GM18502 (cell line): ENCODE measurements at regions not wholly inside any gene's neighbourhood (a gene's known extent, or its start where the extent isn't known, plus 50 kb on each side); places are given as distances from the start of the nearest gene placed in this dataset.

ENCODE experiments used
- ATAC-seq: cut with Tn5 transposase; IDR thresholded peaks from one replicate; pipeline ENCODE4 v1.9.1; 2021; ENCODE audit warnings: mild to moderate bottlenecking; ENCODE audit not compliant: unreplicated experiment, poor library complexity

DNA sequence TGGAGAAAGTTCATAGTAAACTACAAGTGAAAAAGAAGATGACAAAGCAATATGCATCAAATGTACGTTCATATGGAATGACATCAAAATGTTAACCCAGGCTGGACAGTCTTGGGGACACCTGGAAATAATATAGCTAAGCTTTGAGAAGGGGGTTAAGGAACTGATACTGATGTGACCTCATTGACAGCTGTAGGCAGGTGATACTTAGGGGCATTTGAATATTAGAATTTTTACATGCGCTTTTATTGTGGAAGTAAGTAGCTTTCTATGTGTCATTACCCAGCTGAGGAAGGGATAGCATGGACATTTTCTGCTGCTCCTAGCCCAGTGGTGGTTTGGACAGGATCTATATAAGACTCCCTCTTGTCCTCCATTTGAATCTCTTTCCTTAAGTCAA lies 299.7 kb downstream of the CWC27 start:
- peak; percentile 43 for ATAC-seq

DNA sequence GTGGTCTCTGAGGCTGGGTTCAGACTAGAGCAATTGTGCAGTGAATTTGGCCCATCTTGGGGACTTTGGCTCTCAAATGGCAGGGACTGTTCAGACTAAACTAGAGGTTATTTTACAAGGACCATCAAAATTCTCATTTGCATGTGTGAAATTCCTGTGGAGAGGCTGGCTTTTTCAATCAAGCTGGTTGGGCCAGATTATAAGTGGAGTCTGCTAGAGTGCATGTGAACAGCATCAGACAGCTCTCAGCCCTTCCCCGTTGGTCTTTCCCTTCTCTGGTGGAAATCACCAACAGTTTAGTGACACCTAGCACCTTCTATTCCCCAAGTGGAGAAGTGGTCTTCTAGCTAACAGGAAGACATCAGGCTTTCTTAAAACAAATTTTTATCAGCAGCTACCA lies 301.3 kb downstream of the CWC27 start:
- no peak for ATAC-seq

DNA sequence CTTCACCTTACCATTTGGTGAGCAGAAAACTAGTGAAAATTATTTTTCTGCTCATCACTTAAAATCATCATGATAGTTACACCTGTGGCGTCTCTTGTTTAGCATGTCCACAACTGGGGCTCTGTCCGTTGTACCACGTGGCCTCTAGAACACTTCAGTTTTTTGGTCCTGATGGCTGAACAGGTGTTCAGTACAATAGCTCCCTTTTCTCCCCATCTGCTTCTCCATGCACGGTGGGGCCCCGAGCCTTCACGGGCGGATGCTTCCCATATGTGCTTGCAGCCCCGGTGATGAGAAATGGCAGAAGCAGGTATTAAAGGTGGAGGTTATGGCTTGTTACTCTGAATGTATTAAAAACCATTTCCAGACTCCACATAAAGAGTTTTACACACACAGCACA lies 304.1 kb downstream of the CWC27 start:
- ATAC-seq: no peak

DNA sequence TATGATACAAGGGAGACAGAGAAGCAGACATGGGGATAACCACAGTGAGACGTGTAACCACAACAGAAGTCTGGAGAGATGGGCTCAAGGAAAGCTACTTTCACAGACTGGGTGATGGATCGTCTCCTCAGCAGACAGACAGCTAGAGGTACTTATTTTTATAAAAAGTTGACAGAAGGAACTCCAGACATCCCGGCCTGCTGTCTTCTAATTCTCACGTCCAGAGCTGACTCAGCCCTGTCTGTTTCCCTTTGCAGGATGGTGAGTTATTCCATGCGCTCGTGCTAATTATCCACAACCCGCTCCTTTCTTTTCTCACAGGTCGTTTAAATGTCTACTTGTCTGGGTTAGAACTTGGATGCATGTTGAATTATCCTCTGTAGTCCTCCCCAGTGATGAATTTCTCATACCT lies 304.5 kb downstream of the CWC27 start:
- ATAC-seq: no peak

DNA sequence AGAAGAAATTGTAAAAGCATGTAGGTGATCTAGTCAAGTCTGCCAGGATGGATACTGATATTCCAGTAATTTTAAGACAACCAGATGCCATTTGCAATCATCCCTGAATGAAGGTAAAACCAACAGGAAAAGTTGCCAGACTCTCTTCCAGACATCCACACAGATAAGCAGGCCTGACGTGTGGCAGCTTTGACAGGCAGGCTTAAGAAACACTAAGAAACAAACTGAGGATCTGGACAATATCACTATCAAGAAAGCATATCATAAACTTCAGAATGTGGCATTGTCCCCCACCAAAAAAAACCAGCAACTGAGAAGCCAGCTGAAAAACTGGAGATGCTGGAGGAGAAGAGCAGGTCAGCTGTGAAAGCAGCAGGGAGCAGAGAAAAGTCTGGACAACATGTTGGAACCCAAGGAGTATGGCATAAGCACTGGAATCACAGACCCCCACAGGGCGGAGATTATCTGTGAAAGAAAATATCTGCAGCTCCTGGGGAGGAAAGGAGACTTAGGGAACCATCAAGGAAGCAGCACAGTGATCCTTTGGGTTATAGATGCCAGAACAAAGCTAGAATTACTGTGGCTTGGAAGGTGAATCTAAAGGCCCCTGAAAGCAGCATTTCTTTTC lies 307.0 kb downstream of the CWC27 start:
- no peak for ATAC-seq

DNA sequence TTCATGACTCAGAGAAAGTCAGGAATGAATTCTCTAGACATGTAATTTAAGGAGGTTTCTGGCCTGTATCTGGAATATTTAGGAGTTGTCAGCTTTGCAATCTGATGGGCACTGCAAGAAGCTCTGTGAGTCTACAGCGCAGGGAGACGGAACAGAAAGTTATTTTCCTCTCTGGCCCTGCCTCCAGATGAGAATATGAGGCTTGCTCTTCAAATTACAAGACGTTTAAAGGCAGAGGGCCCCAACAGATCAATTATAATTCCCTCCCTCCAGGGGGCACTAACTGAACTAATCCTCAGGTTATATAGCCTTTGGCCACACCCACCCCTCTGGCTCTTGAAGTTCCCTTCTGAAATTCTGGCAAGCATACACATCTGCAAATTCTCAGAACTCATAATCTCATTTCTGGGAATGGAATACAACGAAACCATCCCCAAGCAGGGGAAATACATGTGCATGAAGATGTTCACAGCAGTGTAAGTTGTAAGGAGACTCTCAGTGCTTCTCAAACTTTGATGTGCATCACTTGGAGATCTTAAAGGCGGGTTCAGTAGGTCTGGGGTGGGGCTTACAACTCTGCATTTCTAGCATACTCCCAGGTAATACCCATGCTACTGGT lies 307.6 kb downstream of the CWC27 start:
- ATAC-seq: peak; percentile 87

DNA sequence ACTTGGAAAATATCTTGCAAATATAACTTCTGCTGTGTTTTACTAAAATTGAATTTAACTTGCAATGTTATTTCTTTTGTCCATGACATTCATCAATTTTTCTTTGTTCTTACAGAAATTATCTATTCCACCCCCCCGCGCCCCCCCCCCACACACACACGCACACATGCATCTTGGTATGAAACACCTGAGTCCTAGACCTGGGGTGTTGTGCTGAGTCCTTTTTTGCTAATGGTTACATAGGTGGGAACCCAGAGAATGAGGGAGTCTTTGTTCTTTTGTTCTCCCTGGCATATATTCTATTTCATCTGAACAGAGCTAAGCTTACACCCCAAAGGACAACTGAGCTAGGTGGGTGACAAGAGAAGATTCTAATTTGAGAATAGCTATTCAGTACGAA lies 308.9 kb downstream of the CWC27 start:
- no peak for ATAC-seq

DNA sequence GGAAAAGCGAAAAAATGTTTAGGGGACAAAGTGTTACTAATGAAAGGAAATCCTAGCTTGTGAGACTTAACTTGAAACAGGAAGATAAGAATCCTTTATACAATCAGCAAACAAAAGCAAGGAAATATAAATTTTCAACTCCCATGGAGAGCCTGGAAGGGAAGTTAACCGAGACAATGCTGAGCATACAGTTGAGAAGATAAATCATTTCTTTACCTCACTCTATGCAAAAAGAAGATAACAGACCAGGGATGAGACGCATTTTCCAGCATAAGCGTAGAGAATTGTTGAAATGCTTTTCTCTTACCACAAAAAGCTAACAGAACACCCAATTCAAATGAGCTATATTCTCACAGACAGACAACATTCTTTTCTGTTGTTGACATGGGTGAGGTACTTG lies 309.6 kb downstream of the CWC27 start:
- ATAC-seq: no peak

DNA sequence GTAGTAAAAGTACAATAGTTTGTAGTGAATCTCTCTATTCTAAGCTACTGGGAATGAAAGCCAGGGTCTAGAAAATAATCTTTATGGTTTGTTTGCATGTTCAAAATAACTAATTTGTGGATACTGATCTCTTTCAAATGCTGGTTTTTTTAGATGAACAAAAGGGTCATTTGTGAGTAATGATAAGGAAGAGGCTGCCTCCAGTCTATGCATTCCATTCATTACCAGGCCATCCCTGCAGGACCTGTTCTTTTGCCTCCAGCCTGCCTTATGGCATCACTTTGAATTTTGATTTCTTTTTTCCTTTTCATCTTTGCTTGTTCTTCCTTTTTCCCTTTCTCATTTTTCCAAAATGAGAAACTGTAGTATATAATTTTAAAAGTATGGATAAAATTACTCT lies 312.3 kb downstream of the CWC27 start:
- no peak for ATAC-seq

DNA sequence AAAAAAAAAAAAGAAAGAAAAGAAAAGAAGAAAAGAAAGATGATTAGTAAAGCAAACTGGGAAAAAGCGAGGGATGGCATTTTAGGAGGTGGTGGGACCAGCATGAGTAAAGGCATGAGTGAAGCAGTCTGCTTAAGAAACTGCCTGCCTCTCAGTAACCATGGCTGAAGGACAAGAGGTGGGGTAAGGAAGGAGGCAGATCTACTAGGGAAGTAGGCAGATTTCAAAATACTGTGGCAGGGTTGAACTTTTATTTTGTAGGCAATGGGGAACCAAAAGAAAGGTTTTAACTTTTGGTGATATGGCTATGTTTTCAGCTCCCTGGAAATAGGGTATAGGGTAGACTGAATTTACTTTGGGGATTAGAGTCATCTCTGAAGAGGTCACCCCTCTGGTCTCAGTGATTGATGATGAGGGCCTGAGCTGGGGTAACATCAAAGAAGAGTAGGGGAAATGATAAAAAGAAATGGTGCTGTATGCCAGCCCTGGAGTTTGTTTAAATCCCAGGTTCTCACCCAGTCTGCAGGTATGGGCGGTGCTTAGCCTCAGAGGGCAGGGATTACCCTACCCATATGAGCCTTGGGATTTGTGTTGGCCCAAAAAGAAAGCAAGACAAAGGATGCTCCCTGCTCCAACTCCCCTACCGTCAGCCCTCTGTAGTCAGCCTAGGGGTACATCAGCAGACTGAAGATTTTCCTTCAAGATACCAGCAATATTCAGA lies 316.2 kb downstream of the CWC27 start:
- ATAC-seq: no peak

DNA sequence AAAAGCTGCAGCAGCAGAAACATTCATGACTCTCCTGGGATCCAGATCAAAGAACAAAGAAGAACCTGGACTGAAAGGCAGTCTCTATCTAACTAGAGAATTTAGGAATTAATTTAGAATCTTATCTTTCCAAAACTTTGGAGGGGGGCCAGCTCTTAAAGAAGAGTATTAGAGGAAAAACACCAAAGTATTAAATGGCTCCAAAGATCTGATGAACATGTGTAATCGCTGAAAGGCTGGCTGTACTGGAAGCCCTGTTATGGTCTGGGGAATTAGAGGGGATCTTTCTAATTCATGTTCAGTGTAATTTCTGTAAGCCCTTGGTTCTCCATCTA lies 316.8 kb downstream of the CWC27 start:
- ATAC-seq: no peak

DNA sequence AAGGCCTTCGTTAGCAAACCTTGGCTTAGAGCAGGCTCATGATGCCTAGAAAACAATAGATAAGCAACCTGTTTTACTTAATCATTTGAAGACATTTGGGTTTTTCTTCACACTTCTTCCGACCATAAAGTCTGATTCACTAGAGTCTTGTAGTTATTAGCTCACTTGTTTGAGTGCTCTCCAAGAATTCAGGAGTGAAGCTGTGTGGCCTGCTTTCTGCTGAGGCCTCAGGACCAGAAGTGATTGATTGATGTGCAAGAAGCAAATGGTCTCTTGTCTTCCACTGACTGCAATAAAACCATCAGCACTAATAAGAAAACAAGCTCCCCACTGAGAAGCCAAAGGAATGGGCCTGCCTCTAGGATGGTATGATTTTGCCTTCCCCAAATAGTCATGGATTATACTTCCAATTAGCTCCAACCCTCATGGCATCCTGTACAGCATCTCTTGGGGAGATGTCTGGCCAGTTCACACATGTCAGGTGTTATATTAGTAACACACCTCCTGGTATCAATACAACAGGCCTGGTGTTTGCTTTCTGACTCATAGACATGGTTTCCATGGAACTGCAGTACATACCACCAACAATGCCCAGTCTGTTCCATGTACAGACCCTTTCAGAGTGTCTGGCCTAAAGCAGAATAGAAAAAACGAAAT lies 317.6 kb downstream of the CWC27 start:
- ATAC-seq: no peak

DNA sequence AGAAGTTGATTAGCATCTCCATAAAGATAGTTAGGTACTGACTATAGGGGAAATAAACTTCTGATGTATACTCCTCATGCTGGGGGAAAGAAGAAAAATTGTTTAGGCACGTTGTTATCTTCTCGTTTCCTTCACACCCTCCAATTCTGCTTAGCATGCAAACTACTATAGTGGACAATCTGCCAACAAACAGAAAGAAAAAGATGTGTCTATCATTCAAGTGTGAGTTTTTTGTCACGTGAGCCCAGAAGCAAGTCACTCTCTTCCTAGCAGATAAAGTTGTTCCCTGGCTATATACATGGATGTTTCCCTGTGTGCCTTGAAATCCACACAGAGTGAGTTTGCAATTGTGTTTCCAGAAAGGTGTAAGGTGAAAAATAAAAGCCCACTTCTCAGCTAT lies 318.4 kb downstream of the CWC27 start:
- no peak for ATAC-seq

DNA sequence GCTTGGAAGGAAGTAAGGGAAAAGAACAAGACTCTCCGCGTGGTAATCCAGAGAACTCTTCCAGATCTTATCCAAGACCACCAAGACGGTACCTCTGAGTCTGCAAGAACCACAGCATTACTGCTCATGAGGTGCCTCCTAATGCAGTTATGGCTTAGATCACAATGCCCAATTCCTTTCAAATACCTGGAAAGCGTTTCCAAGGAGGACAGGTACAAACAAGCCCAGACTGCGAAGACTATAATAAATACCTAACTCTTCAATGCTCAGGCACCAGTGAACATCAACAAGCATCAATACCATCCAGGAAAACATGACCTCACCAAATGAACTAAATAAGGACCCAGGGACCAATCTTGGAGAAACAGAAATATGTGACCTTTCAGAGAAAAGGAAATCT lies 325.5 kb downstream of the CWC27 start:
- no peak for ATAC-seq

DNA sequence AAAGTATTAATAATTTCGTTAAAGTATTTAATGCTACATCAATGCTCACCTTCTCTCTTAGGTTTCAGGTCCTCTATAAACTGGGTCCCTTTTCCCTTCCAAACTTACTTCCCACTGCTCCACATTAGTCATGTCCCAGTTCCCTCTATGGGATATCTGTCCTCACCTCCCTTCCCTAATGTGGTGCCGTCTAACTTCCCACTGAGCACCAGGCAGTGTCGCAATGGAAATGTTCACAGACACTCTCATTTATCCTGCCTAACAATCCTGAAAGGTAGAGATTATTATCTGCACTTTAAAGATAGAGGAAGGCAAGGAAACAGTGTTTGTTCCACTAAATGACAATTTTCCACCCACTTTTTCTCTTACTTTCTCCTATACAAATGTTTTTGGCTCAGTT lies 329.7 kb downstream of the CWC27 start:
- ATAC-seq: no peak
